Hematopoietic multipotent progenitor cell treated with erythropoietin and hydrocortisone succinate and interleukin-3 and kit ligand, for 4 days (in vitro differentiated cells): ENCODE measurements at regions not wholly inside any gene's neighbourhood (a gene's known extent, or its start where the extent isn't known, plus 50 kb on each side); places are given as distances from the start of the nearest gene placed in this dataset.
"Not testable (repeated sequence)": the region's sequence is repeated elsewhere in the genome, so short reads cannot be mapped to it uniquely, and the experiment has no call there.

Source experiments
- DNase-seq: peaks from one replicate; pipeline ENCODE4 v3.0.0-alpha.2; 2015

GRCh38 chr18:30141506-30141905 is 901.0 kb downstream of the DSC3 start:
- not testable (repeated sequence) for DNase-seq

- DNase-seq: no peak
Measured at GRCh38 chr18:30139631-30140287, 902.8 kb downstream of the DSC3 start.

- DNase-seq: no peak
Measured at GRCh38 chr18:30135938-30136337, 906.6 kb downstream of the DSC3 start.

- DNase-seq: no peak
Measured at GRCh38 chr18:30134020-30134419, 908.5 kb downstream of the DSC3 start.

- no peak for DNase-seq
Measured at GRCh38 chr18:30132959-30133358, 909.6 kb downstream of the DSC3 start.

- DNase-seq: no peak
Measured at GRCh38 chr18:30121397-30121796, 921.1 kb downstream of the DSC3 start.

GRCh38 chr18:30113454-30113853 is 929.1 kb downstream of the DSC3 start:
- DNase-seq: no peak

- no peak for DNase-seq
Measured at GRCh38 chr18:30106356-30106755, 936.2 kb downstream of the DSC3 start.

GRCh38 chr18:30103881-30104280 is 938.7 kb downstream of the DSC3 start:
- no peak for DNase-seq

GRCh38 chr18:30096796-30097195 is 945.7 kb downstream of the DSC3 start:
- no peak for DNase-seq

- DNase-seq: no peak
Measured at GRCh38 chr18:30094556-30094955, 948.0 kb downstream of the DSC3 start.

GRCh38 chr18:30093376-30093775 is 949.2 kb downstream of the DSC3 start:
- DNase-seq: no peak

GRCh38 chr18:30088238-30089015 is 954.1 kb downstream of the DSC3 start:
- no peak for DNase-seq

- no peak for DNase-seq
Measured at GRCh38 chr18:30086351-30086750, 956.2 kb downstream of the DSC3 start.

- DNase-seq: no peak
Measured at GRCh38 chr18:30081122-30081521, 961.4 kb downstream of the DSC3 start.

- no peak for DNase-seq
Measured at GRCh38 chr18:30072609-30073385, 969.7 kb downstream of the DSC3 start.

- no peak for DNase-seq
Measured at GRCh38 chr18:30066288-30066687, 976.3 kb downstream of the DSC3 start.

- no peak for DNase-seq
Measured at GRCh38 chr18:30057398-30057797, 985.1 kb downstream of the DSC3 start.

- no peak for DNase-seq
Measured at GRCh38 chr18:30056528-30056927, 986.0 kb downstream of the DSC3 start.

- DNase-seq: no peak
Measured at GRCh38 chr18:30044496-30044895, 998.0 kb downstream of the DSC3 start.

GRCh38 chr18:30039201-30039600 is 1003.3 kb downstream of the DSC3 start:
- DNase-seq: no peak

GRCh38 chr18:30034818-30035217 is 1007.7 kb downstream of the DSC3 start:
- no peak for DNase-seq

GRCh38 chr18:30016179-30016578 is 1026.4 kb downstream of the DSC3 start:
- DNase-seq: no peak

- DNase-seq: no peak
Measured at GRCh38 chr18:30004965-30005364, 1037.6 kb downstream of the DSC3 start.
